IPS DF 6.9 (cell line): ENCODE measurements at regions not wholly inside any gene's neighbourhood (a gene's known extent, or its start where the extent isn't known, plus 50 kb on each side); places are given as distances from the start of the nearest gene placed in this dataset.

Experiments used
- DNase-seq: peaks from one replicate; pipeline ENCODE4 v3.0.0-alpha.2; 2013; ENCODE audit warnings: low read depth, low spot score
- H3K27ac ChIP-seq: one replicate; pipeline ENCODE4 v1.5.1; 2013; ENCODE audit warnings: low read length, control low read depth
- H3K27me3 ChIP-seq: 2 replicates; pipeline ENCODE4 v1.6.1; 2013; ENCODE audit warnings: mild to moderate bottlenecking, low read length; ENCODE audit not compliant: control insufficient read depth, insufficient read depth
- H3K36me3 ChIP-seq: 2 replicates; pipeline ENCODE4 v1.6.1; 2013; ENCODE audit warnings: low read length; ENCODE audit not compliant: control insufficient read depth, insufficient read depth
- H3K4me1 ChIP-seq: 2 replicates; pipeline ENCODE4 v1.6.1; 2013; ENCODE audit warnings: low read length; ENCODE audit not compliant: control insufficient read depth, insufficient read depth
- H3K4me3 ChIP-seq: 2 replicates; pipeline ENCODE4 v1.5.1; 2013; ENCODE audit warnings: mild to moderate bottlenecking, low read length
- H3K9me3 ChIP-seq: 2 replicates; pipeline ENCODE4 v1.6.1; 2013; ENCODE audit warnings: low read length, inconsistent platforms; ENCODE audit not compliant: control insufficient read depth, insufficient read depth
- WGBS: extraction: QIAGEN DNeasy Blood & Tissue Kit; methylation state at CpG from one replicate; pipeline ENCODE4 v1.1.7; 2013; ENCODE audit warnings: mixed read lengths, missing lambda C conversion rate; ENCODE audit not compliant: insufficient read length, insufficient coverage; 5-methylcytosine and 5-hydroxymethylcytosine counted together

DNA sequence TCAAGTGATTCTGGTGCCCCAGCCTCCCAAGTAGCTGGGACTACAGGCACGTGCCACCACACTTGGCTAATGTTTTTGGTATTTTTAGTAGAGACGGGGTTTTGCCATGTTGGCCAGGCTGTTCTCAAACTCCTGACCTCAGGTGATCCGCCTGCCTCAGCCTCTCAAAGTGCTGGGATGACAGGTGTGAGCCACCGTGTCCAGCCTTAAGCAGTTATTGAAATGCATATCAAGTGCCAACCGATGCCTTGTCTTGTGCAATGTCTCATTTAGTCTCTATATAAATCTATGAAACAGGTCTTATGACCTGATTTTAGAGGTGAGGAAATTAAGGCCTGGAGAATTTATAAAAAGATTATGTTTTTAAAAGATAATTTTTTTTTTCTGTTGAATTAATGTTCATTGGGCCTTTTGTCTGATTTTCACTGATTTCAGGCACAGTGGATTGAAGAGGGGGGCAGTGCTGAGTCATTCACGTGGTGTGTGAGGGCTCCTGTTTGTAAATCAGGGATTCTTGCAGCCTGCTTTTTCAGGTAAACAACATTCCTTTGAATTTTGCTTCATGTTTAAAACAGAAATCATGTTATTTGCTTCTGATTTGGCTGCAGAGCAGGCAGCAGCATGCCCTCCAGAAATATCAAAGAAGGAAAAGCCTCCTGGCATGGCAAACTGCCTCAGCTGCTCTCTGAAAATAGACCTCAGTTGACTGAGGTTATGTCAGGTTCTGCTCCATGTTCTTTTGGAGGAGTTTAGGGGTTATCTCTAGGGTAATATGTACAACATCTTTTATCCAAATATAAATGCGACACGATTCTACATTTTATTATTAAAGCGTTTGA lies 407.0 kb upstream of the RGMA start:
- H3K27ac ChIP-seq = no peak overlapping the region
- H3K36me3 ChIP-seq = no peaks in the 10 kb centered on the region
- H3K4me1 ChIP-seq = peaks cover 3% of the 10 kb centered on the region; the same call in 1 of the 2 replicates
- no peak for DNase-seq
- WGBS = no CpG with 5 or more reads among the region's 9 CpGs
- no peaks in the 10 kb centered on the region for H3K9me3 ChIP-seq
- H3K4me3 ChIP-seq = no peak overlapping the region
- H3K27me3 ChIP-seq = no peaks in the 10 kb centered on the region

GRCh38 chr15:93493172-93493571 lies 404.2 kb upstream of the RGMA start:
- no CpG with 5 or more reads among the region's 4 CpGs for WGBS
- H3K27me3 ChIP-seq = no peaks in the 10 kb centered on the region
- no peak overlapping the region for H3K4me3 ChIP-seq
- H3K27ac ChIP-seq = no peak overlapping the region
- DNase-seq = no peak
- H3K4me1 ChIP-seq = peaks cover 3% of the 10 kb centered on the region; the same call in 1 of the 2 replicates
- no peaks in the 10 kb centered on the region for H3K36me3 ChIP-seq
- no peaks in the 10 kb centered on the region for H3K9me3 ChIP-seq

- Histone ChIP-seq H3K36me3 (no peaks in the 10 kb centered on the region), H3K27ac (no peak overlapping the region), H3K27me3 (no peaks in the 10 kb centered on the region), H3K4me1 (peaks cover 2% of the 10 kb centered on the region; the same call in 1 of the 2 replicates), H3K9me3 (no peaks in the 10 kb centered on the region), H3K4me3 (no peak overlapping the region)
- no peak for DNase-seq
- no CpG with 5 or more reads among the region's 8 CpGs for WGBS
These were observed 402.3 kb upstream of the RGMA start for GRCh38 chr15:93491291-93491690.

- no peaks in the 10 kb centered on the region for H3K4me1 ChIP-seq
- H3K27ac ChIP-seq = no peak overlapping the region
- no peak for DNase-seq
- no peak overlapping the region for H3K4me3 ChIP-seq
- WGBS = no CpG with 5 or more reads among the region's 5 CpGs
- H3K36me3 ChIP-seq = no peaks in the 10 kb centered on the region
- H3K9me3 ChIP-seq = no peaks in the 10 kb centered on the region
- H3K27me3 ChIP-seq = no peaks in the 10 kb centered on the region
These were observed 399.3 kb upstream of the RGMA start for GRCh38 chr15:93488296-93488713.

- Histone ChIP-seq H3K36me3 (no peaks in the 10 kb centered on the region), H3K27ac (no peak overlapping the region), H3K27me3 (no peaks in the 10 kb centered on the region), H3K4me1 (no peaks in the 10 kb centered on the region), H3K4me3 (no peak overlapping the region), H3K9me3 (no peaks in the 10 kb centered on the region)
- no CpG with 5 or more reads among the region's 13 CpGs for WGBS
- DNase-seq = no peak
These were observed 397.6 kb upstream of the RGMA start for GRCh38 chr15:93486407-93487117.

- H3K36me3 ChIP-seq = no peaks in the 10 kb centered on the region
- H3K27ac ChIP-seq = no peak overlapping the region
- no peaks in the 10 kb centered on the region for H3K9me3 ChIP-seq
- DNase-seq = no peak
- no peak overlapping the region for H3K4me3 ChIP-seq
- no peaks in the 10 kb centered on the region for H3K4me1 ChIP-seq
- H3K27me3 ChIP-seq = no peaks in the 10 kb centered on the region
- no CpG with 5 or more reads among the region's 11 CpGs for WGBS
These were observed 396.7 kb upstream of the RGMA start for GRCh38 chr15:93485438-93486327.

DNA sequence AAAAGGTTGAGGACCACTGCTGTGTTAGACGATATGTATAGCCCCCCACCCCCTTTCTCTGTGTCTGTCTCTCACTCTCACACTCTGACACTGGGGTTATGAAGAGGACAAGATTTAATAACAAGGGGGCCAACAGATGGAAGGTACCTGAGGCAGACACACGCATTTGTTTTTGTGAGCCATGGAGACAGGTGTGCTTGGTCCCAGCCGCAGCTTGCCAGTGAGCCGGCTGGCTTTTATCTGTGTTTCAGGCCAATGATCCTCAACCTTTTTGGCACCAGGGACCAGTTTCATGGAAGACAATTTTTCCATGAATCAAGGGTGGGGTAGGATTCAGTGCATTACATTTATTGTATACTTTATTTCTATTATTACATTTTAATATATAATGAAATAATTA lies 394.9 kb upstream of the RGMA start:
- no peaks in the 10 kb centered on the region; the same call in 1 of the 2 replicates for H3K27me3 ChIP-seq
- no peak for DNase-seq
- H3K36me3 ChIP-seq = no peaks in the 10 kb centered on the region
- H3K9me3 ChIP-seq = no peaks in the 10 kb centered on the region
- peaks cover 2% of the 10 kb centered on the region; the same call in 1 of the 2 replicates for H3K4me1 ChIP-seq
- no peak overlapping the region for H3K4me3 ChIP-seq
- WGBS = no CpG with 5 or more reads among the region's 4 CpGs
- no peak overlapping the region for H3K27ac ChIP-seq

DNA sequence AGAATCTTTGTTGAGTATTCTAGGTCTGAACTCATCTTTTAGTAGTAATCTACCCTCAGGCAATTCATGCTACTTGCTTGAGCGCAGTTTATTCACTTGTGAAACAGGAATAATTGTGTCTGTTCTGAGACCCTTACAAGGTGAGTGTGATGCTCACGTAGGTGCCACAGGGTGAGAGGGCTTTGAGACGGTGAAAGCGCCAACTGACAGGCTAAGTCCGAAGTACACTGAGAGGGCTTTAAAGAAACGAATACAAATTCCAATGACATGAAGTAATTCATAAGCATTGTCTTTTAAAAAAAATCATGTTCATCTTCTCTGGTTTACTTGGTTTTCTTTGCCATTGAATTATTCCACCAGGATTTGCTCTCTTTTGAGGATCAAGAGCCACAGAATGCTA lies 393.7 kb upstream of the RGMA start:
- Histone ChIP-seq H3K36me3 (no peaks in the 10 kb centered on the region), H3K27me3 (no peaks in the 10 kb centered on the region; the same call in 1 of the 2 replicates), H3K27ac (no peak overlapping the region), H3K4me3 (no peak overlapping the region), H3K9me3 (no peaks in the 10 kb centered on the region), H3K4me1 (peaks cover 8% of the 10 kb centered on the region)
- no CpG with 5 or more reads among the region's 6 CpGs for WGBS
- DNase-seq = no peak

DNA sequence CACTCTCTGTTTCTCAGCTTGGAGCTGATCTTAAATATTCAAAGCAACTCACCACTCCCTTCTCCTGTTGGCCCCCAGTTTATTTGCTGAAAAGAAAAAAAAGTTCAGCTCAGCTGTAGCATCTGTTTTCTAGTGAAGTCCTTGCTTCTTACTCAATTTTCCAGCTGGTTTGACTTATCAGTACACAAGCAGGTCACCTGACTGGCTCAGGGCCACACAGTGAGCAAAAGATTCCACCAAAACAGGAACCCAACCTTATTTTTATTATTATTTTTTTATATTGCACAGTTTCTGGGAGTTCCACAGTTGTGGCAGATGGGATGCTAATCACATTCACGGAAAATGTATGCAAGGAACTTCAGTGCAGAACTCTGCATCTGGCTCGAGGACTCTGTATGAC lies 390.7 kb upstream of the RGMA start:
- Histone ChIP-seq H3K4me1 (peaks cover 13% of the 10 kb centered on the region), H3K36me3 (no peaks in the 10 kb centered on the region), H3K4me3 (no peak overlapping the region), H3K27ac (no peak overlapping the region), H3K27me3 (no peaks in the 10 kb centered on the region; the same call in 1 of the 2 replicates), H3K9me3 (no peaks in the 10 kb centered on the region)
- no CpG with 5 or more reads among the region's 2 CpGs for WGBS
- DNase-seq = no peak

DNA sequence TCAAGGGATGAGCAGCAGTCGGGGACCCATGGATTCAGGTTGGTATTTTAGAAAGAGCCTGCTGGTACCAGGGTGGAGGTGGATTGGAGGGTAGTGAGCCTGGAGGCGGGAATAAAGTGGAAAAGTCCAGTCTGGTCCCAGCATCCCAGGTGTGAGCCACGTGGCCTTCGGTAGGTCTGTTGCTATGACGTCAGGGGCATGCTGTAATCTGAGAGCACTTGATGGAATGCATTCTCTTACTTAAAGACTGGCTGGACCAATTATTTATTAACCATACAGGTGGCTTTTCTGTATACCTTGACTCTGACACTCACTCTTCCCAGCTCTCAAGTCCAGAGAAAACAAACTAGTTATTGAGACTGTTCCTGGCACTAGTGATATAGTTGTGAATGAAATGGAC lies 389.9 kb upstream of the RGMA start:
- Histone ChIP-seq H3K27me3 (no peaks in the 10 kb centered on the region; the same call in 1 of the 2 replicates), H3K36me3 (no peaks in the 10 kb centered on the region), H3K4me1 (peaks cover 13% of the 10 kb centered on the region), H3K9me3 (no peaks in the 10 kb centered on the region), H3K4me3 (no peak overlapping the region), H3K27ac (no peak overlapping the region)
- WGBS = no CpG with 5 or more reads among the region's 5 CpGs
- DNase-seq = no peak
